ENCODE measurements at regions not wholly inside any gene's neighbourhood (a gene's known extent, or its start where the extent isn't known, plus 50 kb on each side); places are given as distances from the start of the nearest gene placed in this dataset.

- TF ChIP-seq CTCF (conservative IDR thresholded peaks at IDR 0.05; ENCODE audit: low read length): no peak
- no peak for TF ChIP-seq EZH2phosphoT487 (IDR thresholded peaks at IDR 0.05; ENCODE audit: borderline replicate concordance, low read depth, low read length)
Measured at GRCh38 chr7:88458946-88459345, 152.3 kb upstream of the STEAP4 start.

All from OCI-LY7 (cell line).